DOHH2 (cell line): ENCODE measurements at regions not wholly inside any gene's neighbourhood (a gene's known extent, or its start where the extent isn't known, plus 50 kb on each side); places are given as distances from the start of the nearest gene placed in this dataset.
"Not testable (repeated sequence)": the region's sequence is repeated elsewhere in the genome, so short reads cannot be mapped to it uniquely, and the experiment has no call there.

Source experiments
- EZH2phosphoT487 ChIP-seq: fragments of 200-600 bp; sonication (generic); IDR thresholded peaks from 2 replicates; pipeline ENCODE4 v1.6.1; 2017; ENCODE audit warnings: borderline replicate concordance, mild to moderate bottlenecking, antibody characterized with exemption, low read length, moderate library complexity, mixed read lengths
- TF ChIP-seq, protein P1 (sequence below): fragments of 200-600 bp; sonication (generic); IDR thresholded peaks from one replicate; pipeline ENCODE4 v1.5.1; 2014; ENCODE audit warnings: antibody characterized with exemption, mild to moderate bottlenecking, low read depth, low read length; ENCODE audit not compliant: poor library complexity, severe bottlenecking

DNA sequence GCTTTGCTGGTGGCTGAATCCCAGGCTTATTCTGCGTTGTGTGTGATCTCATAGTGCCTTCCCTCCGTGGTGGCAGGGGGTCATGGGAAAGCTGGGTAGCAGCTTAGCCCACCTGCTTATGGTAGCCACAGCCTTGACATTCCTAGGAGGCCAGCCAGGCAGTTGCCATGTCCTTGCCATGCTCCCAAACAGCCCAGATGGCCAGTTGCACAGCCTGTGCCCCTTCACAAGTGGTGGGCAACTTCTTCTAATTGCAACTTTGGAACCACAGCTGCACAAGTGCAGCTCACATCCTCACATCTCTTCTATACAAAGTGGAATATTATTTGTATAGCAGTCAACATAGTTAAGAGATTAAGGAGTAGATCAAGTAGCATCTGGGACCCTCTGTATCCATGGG is 136.6 kb upstream of the PELI1 start:
- TF ChIP-seq, protein P1, sequence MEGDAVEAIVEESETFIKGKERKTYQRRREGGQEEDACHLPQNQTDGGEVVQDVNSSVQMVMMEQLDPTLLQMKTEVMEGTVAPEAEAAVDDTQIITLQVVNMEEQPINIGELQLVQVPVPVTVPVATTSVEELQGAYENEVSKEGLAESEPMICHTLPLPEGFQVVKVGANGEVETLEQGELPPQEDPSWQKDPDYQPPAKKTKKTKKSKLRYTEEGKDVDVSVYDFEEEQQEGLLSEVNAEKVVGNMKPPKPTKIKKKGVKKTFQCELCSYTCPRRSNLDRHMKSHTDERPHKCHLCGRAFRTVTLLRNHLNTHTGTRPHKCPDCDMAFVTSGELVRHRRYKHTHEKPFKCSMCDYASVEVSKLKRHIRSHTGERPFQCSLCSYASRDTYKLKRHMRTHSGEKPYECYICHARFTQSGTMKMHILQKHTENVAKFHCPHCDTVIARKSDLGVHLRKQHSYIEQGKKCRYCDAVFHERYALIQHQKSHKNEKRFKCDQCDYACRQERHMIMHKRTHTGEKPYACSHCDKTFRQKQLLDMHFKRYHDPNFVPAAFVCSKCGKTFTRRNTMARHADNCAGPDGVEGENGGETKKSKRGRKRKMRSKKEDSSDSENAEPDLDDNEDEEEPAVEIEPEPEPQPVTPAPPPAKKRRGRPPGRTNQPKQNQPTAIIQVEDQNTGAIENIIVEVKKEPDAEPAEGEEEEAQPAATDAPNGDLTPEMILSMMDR = not testable (repeated sequence)
- TF ChIP-seq EZH2phosphoT487 = not testable (repeated sequence)
